ENCODE measurements at regions not wholly inside any gene's neighbourhood (a gene's known extent, or its start where the extent isn't known, plus 50 kb on each side); places are given as distances from the start of the nearest gene placed in this dataset.

DNA sequence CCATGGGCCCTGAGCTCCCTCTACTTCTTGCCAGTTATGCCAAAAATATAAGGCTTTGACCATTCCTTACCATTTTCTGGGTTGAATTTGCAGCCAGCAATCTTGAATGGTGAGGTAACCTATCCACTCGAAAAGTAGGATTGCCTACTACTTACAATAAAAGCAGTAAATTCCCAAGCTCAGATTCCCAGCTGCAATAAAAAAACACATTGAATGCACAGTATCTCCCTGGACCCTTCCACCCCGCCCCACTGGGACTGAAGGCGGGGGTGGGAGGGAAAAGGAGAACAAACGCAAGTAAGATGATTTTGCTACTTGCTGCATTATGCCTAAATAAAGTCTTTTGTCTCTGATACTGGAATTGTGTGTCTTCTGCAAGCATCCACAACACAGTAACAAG, 301.9 kb downstream of the HGF start:
- no peaks in the 10 kb centered on the region for H3K9me3 ChIP-seq (ENCODE audit: low read length)
- no peaks in the 10 kb centered on the region for H4K20me1 ChIP-seq (ENCODE audit: insufficient read depth, low read length)
- DNase-seq (ENCODE audit: low spot score) = no peak
- H3K27ac ChIP-seq (ENCODE audit: extremely low read length, insufficient read depth, low read length) = no peak overlapping the region
- peaks cover 7% of the 10 kb centered on the region; the same call in 1 of the 2 replicates for H3K4me1 ChIP-seq (ENCODE audit: insufficient read depth, low read length)
- BruUV-seq (replicated peaks) = no TSS peak
- POLR2A ChIA-PET = no interaction called here
- no peaks in the 10 kb centered on the region for H3K36me3 ChIP-seq (replicated peaks in 1 of 2; ENCODE audit: control insufficient read depth in 1 of 2, insufficient read depth in 2 of 2, low read length in 2 of 2)
- in situ Hi-C loops (cut with HindIII; ENCODE audit: extremely low pct_ligation_motif_present, low pct_unique_long_range_greater_than_20kb) = loop anchor here (25.0 kb wide), 2 partner anchors 556 to 1031 kb away; partner anchors contain the start of gene SEMA3C
- H3K9ac ChIP-seq (ENCODE audit: insufficient read depth, low read depth, low read length) = no peak overlapping the region
- no peaks in the 10 kb centered on the region for H3K79me2 ChIP-seq (ENCODE audit: insufficient read depth, low read length)
- FAIRE-seq = no peak
- CTCF ChIA-PET (ENCODE audit: low intra/inter-chr PET ratio, low total read pairs) = interaction anchor here (1.1 kb wide), 1 partner anchor 769 kb away, joined by 4 read pairs; no protein-coding TSS in a partner anchor
- TF ChIP-seq SIN3A (IDR thresholded peaks at IDR 0.05; ENCODE audit: borderline replicate concordance, low read depth, low read length) = no peak
- TF ChIP-seq, protein P1, sequence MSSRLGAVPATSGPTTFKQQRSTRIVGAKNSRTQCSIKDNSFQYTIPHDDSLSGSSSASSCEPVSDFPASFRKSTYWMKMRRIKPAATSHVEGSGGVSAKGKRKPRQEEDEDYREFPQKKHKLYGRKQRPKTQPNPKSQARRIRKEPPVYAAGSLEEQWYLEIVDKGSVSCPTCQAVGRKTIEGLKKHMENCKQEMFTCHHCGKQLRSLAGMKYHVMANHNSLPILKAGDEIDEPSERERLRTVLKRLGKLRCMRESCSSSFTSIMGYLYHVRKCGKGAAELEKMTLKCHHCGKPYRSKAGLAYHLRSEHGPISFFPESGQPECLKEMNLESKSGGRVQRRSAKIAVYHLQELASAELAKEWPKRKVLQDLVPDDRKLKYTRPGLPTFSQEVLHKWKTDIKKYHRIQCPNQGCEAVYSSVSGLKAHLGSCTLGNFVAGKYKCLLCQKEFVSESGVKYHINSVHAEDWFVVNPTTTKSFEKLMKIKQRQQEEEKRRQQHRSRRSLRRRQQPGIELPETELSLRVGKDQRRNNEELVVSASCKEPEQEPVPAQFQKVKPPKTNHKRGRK (CRISPR knock-in tag; IDR thresholded peaks at IDR 0.05) = no peak
- TF ChIP-seq, protein P2, sequence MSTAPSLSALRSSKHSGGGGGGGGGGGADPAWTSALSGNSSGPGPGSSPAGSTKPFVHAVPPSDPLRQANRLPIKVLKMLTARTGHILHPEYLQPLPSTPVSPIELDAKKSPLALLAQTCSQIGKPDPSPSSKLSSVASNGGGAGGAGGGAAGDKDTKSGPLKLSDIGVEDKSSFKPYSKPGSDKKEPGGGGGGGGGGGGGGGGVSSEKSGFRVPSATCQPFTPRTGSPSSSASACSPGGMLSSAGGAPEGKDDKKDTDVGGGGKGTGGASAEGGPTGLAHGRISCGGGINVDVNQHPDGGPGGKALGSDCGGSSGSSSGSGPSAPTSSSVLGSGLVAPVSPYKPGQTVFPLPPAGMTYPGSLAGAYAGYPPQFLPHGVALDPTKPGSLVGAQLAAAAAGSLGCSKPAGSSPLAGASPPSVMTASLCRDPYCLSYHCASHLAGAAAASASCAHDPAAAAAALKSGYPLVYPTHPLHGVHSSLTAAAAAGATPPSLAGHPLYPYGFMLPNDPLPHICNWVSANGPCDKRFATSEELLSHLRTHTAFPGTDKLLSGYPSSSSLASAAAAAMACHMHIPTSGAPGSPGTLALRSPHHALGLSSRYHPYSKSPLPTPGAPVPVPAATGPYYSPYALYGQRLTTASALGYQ (CRISPR knock-in tag; IDR thresholded peaks at IDR 0.05) = no peak
- 1% methylated on average over 4 of the region's 4 CpGs for WGBS (ENCODE audit: low lambda C conversion rate)
- H3K27me3 ChIP-seq (ENCODE audit: control insufficient read depth in 1 of 2, insufficient read depth in 2 of 2, low read length in 2 of 2) = no peaks in the 10 kb centered on the region
- intact Hi-C loops (cut with micrococcal nuclease; ENCODE audit: unreplicated experiment) = no loop called here
- ATAC-seq = no peak
- H2AFZ ChIP-seq (ENCODE audit: low read length) = no peak overlapping the region
- no peak overlapping the region for H3K4me3 ChIP-seq (replicated peaks in 1 of 3; ENCODE audit: insufficient read depth in 1 of 3, low read depth in 2 of 3, low read length in 3 of 3)
- H3K4me2 ChIP-seq (ENCODE audit: low read depth, low read length) = no peak overlapping the region

DNA sequence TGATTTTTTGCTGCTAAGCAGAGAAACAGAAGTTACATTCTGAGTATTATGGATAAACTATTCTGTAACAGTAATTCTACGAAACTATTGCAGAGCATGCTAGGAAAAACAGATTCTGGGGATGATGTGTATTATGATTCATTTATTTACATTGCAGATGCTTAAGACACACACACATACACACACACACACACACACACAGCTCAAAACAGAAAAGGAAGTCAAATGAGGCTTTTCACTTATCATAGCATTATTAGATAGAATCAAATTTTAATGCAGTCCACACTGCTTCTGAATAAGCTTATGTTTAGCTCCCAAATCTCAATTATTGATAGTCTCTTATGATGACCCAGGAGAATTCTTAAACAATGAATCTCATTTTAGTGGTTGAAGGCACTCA, 307.2 kb downstream of the HGF start:
- no peaks in the 10 kb centered on the region for H3K36me3 ChIP-seq (replicated peaks in 1 of 2; ENCODE audit: control insufficient read depth in 1 of 2, insufficient read depth in 2 of 2, low read length in 2 of 2)
- no peaks in the 10 kb centered on the region for H4K20me1 ChIP-seq (ENCODE audit: insufficient read depth, low read length)
- FAIRE-seq (no peak), DNase-seq (ENCODE audit: low spot score) (no peak), ATAC-seq (no peak)
- no peaks in the 10 kb centered on the region for H3K9me3 ChIP-seq (ENCODE audit: low read length)
- no TSS peak for BruUV-seq (replicated peaks)
- intact Hi-C loops (cut with micrococcal nuclease; ENCODE audit: unreplicated experiment) (no loop called here), in situ Hi-C loops (cut with HindIII; ENCODE audit: extremely low pct_ligation_motif_present, low pct_unique_long_range_greater_than_20kb) (loop anchor here (25.0 kb wide), 2 partner anchors 550 to 1025 kb away; partner anchors contain the start of gene SEMA3C)
- H2AFZ ChIP-seq (ENCODE audit: low read length) = no peak overlapping the region
- no peak overlapping the region for H3K27ac ChIP-seq (ENCODE audit: extremely low read length, insufficient read depth, low read length)
- H3K9ac ChIP-seq (ENCODE audit: insufficient read depth, low read depth, low read length) = no peak overlapping the region
- no peaks in the 10 kb centered on the region for H3K4me1 ChIP-seq (ENCODE audit: insufficient read depth, low read length)
- POLR2A ChIA-PET = no interaction called here
- no peaks in the 10 kb centered on the region for H3K79me2 ChIP-seq (ENCODE audit: insufficient read depth, low read length)
- no peak overlapping the region for H3K4me3 ChIP-seq (replicated peaks in 1 of 3; ENCODE audit: insufficient read depth in 1 of 3, low read depth in 2 of 3, low read length in 3 of 3)
- no peaks in the 10 kb centered on the region for H3K27me3 ChIP-seq (ENCODE audit: control insufficient read depth in 1 of 2, insufficient read depth in 2 of 2, low read length in 2 of 2)
- 5% methylated on average over 1 of the region's 1 CpG for WGBS (ENCODE audit: low lambda C conversion rate)
- no peak overlapping the region for H3K4me2 ChIP-seq (ENCODE audit: low read depth, low read length)
- CTCF ChIA-PET (ENCODE audit: low intra/inter-chr PET ratio, low total read pairs) = no interaction called here
- no peak for TF ChIP-seq ZSCAN21 (CRISPR knock-in tag; IDR thresholded peaks at IDR 0.05; ENCODE audit: borderline replicate concordance)
- no peak for TF ChIP-seq POLR2G (IDR thresholded peaks at IDR 0.05; ENCODE audit: low read depth, low read length)
- TF ChIP-seq, protein P3, sequence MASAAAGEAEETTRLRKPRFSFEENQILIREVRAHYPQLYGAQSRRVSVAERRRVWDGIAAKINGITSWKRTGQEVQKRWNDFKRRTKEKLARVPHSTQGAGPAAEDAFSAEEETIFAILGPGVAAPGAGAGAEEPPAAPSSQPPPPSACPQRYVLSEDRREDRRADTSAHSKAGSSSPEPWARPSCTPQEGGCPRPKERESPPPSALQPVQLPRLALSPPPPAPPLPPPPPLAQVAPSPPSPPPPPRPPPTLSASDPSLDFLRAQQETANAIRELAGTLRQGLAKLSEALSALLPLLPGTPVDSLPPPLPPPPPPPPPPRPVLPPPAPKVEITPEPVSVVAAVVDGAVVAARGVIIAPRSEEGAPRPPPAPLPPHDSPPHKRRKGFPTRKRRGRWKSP (CRISPR knock-in tag; IDR thresholded peaks at IDR 0.05) = no peak
- no peak for TF ChIP-seq ZFP36L2 (CRISPR knock-in tag; IDR thresholded peaks at IDR 0.05)
- no peak for TF ChIP-seq ARID2 (CRISPR knock-in tag; IDR thresholded peaks at IDR 0.05; ENCODE audit: borderline replicate concordance)
- TF ChIP-seq PRMT3 (CRISPR knock-in tag; IDR thresholded peaks at IDR 0.05; ENCODE audit: borderline replicate concordance, low read depth) = no peak
- no peak for TF ChIP-seq REXO4 (CRISPR knock-in tag; IDR thresholded peaks at IDR 0.05; ENCODE audit: borderline replicate concordance)
- TF ChIP-seq ASH2L (IDR thresholded peaks at IDR 0.05; ENCODE audit: insufficient read length, low read depth, low read length) = no peak
- no peak for TF ChIP-seq ATM (IDR thresholded peaks at IDR 0.05; ENCODE audit: borderline replicate concordance)
- no peak for TF ChIP-seq ZNF20 (CRISPR knock-in tag; IDR thresholded peaks at IDR 0.05)
- no peak for TF ChIP-seq NR2F2 (IDR thresholded peaks at IDR 0.05; ENCODE audit: borderline replicate concordance, low read depth)

All from HepG2 (cell line).